ENCODE measurements at regions not wholly inside any gene's neighbourhood (a gene's known extent, or its start where the extent isn't known, plus 50 kb on each side); places are given as distances from the start of the nearest gene placed in this dataset.

- DNase-seq, result no peak
Observed at GRCh38 chr3:71846185-71846584, 61.2 kb upstream of the PROK2 start.

- no peak for DNase-seq
Observed at GRCh38 chr3:71843071-71843470, 58.1 kb upstream of the PROK2 start.

- no peak for DNase-seq
Observed at GRCh38 chr3:71838406-71838805, 53.5 kb upstream of the PROK2 start.
